Astrocyte (in vitro differentiated cells and primary cell): ENCODE measurements at regions not wholly inside any gene's neighbourhood (a gene's known extent, or its start where the extent isn't known, plus 50 kb on each side); places are given as distances from the start of the nearest gene placed in this dataset.

Experiments
- DNase-seq: peaks from one replicate; pipeline ENCODE4 v3.0.0-alpha.2; 2010; ENCODE audit warnings: low read depth
- FAIRE-seq: peaks from 2 replicates; lab custom pipeline; 2011; peaks lifted over from hg19 to GRCh38; lab: Jason Lieb, UNC
- H2AFZ ChIP-seq: 2 replicates; pipeline ENCODE4 v1.6.0; 2012; ENCODE audit warnings: low read depth, low read length, inconsistent platforms
- H3K27ac ChIP-seq: 2 replicates; pipeline ENCODE4 v1.5.1; 2011; ENCODE audit warnings: low read depth, low read length, inconsistent platforms
- H3K27me3 ChIP-seq: 2 replicates; pipeline ENCODE4 v1.6.0; 2011; ENCODE audit warnings: low read length, inconsistent platforms; ENCODE audit not compliant: insufficient read depth
- H3K36me3 ChIP-seq: 2 replicates; pipeline ENCODE4 v1.5.1; 2011; ENCODE audit warnings: low read length, inconsistent platforms; ENCODE audit not compliant: insufficient read depth
- H3K4me1 ChIP-seq: 2 replicates; pipeline ENCODE4 v1.5.1; 2011; ENCODE audit warnings: low read length, inconsistent platforms; ENCODE audit not compliant: insufficient read depth
- H3K4me2 ChIP-seq: 2 replicates; pipeline ENCODE4 v1.6.0; 2012; ENCODE audit warnings: low read length, inconsistent platforms
- H3K4me3 ChIP-seq: 2 replicates; pipeline ENCODE4 v1.5.1; 2011; ENCODE audit warnings: low read depth, mild to moderate bottlenecking, low read length, inconsistent platforms; ENCODE audit not compliant: insufficient read depth
- H3K79me2 ChIP-seq: 2 replicates; pipeline ENCODE4 v1.6.0; 2012; ENCODE audit warnings: mild to moderate bottlenecking, low read length, inconsistent platforms; ENCODE audit not compliant: insufficient read depth
- H3K9ac ChIP-seq: 2 replicates; pipeline ENCODE4 v1.6.0; 2012; ENCODE audit warnings: mild to moderate bottlenecking, low read length, inconsistent platforms
- H3K9me3 ChIP-seq: 2 replicates; pipeline ENCODE4 v1.5.1; 2012; ENCODE audit warnings: low read depth, mild to moderate bottlenecking, low read length, inconsistent platforms; ENCODE audit not compliant: insufficient read depth
- H4K20me1 ChIP-seq: 2 replicates; pipeline ENCODE4 v1.6.0; 2012; ENCODE audit warnings: low read length, inconsistent platforms; ENCODE audit not compliant: insufficient read depth
- H3K27ac Mint-ChIP-seq: one replicate; pipeline ENCODE4 v1.8.0; 2021; ENCODE audit warnings: mild to moderate bottlenecking, mixed read lengths; ENCODE audit not compliant: unreplicated experiment
- H3K27me3 Mint-ChIP-seq: one replicate; pipeline ENCODE4 v1.8.0; 2021; ENCODE audit warnings: low read depth, mixed read lengths; ENCODE audit not compliant: unreplicated experiment
- H3K36me3 Mint-ChIP-seq: one replicate; pipeline ENCODE4 v1.8.0; 2021; ENCODE audit warnings: low read depth, mixed read lengths; ENCODE audit not compliant: unreplicated experiment
- H3K4me1 Mint-ChIP-seq: one replicate; pipeline ENCODE4 v1.8.0; 2021; ENCODE audit warnings: low read depth, mixed read lengths; ENCODE audit not compliant: unreplicated experiment
- H3K4me3 Mint-ChIP-seq: one replicate; pipeline ENCODE4 v1.8.0; 2021; ENCODE audit warnings: mild to moderate bottlenecking, moderate library complexity, mixed read lengths; ENCODE audit not compliant: unreplicated experiment
- H3K9me3 Mint-ChIP-seq: one replicate; pipeline ENCODE4 v1.8.0; 2021; ENCODE audit warnings: mild to moderate bottlenecking, mixed read lengths; ENCODE audit not compliant: unreplicated experiment
- EZH2 ChIP-seq: IDR thresholded peaks from 2 replicates; pipeline ENCODE4 v1.6.1; 2012; ENCODE audit warnings: mild to moderate bottlenecking, low read length, inconsistent platforms; ENCODE audit not compliant: insufficient read depth
- TF ChIP-seq, protein P1 (sequence below): IDR thresholded peaks from 2 replicates; pipeline ENCODE4 v1.5.1; 2011; ENCODE audit warnings: low read depth, mild to moderate bottlenecking, inconsistent platforms, low read length, moderate library complexity; ENCODE audit not compliant: insufficient read depth

DNA sequence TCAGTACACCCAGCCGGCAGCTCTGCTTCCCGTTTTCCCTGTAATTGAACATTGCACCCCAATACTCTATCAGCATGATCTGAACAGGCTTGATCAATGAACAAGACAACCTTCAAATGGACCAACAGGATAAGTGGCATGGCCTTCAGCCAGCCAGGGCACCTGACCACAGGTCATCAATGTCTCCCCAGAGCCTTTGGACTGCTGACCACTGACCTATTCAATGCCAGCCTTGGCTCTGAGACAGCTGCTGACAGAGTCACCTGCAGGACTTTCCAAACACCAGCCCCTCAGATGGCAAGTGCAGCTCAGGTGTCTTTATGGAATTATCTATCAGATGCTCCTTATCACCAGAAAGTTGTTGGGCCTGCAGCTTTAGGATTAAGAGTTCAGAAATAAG is 462.9 kb upstream of the ASIC2 start:
- no peak overlapping the region for H3K4me3 ChIP-seq
- no peak overlapping the region for H3K9ac ChIP-seq
- H3K27ac ChIP-seq = no peak overlapping the region
- Mint-ChIP-seq H3K9me3 (peaks cover 9% of the 10 kb centered on the region), H3K36me3 (no peaks in the 10 kb centered on the region), H3K4me1 (peaks cover 3% of the 10 kb centered on the region), H3K27ac (no peak overlapping the region), H3K4me3 (no peak overlapping the region), H3K27me3 (peaks cover 19% of the 10 kb centered on the region)
- no peaks in the 10 kb centered on the region for H3K27me3 ChIP-seq
- H2AFZ ChIP-seq = no peak overlapping the region
- no peaks in the 10 kb centered on the region for H3K79me2 ChIP-seq
- no peak for DNase-seq
- no peaks in the 10 kb centered on the region for H3K4me1 ChIP-seq
- no peaks in the 10 kb centered on the region for H3K36me3 ChIP-seq
- H3K9me3 ChIP-seq = no peaks in the 10 kb centered on the region
- TF ChIP-seq EZH2 = no peak
- TF ChIP-seq, protein P1, sequence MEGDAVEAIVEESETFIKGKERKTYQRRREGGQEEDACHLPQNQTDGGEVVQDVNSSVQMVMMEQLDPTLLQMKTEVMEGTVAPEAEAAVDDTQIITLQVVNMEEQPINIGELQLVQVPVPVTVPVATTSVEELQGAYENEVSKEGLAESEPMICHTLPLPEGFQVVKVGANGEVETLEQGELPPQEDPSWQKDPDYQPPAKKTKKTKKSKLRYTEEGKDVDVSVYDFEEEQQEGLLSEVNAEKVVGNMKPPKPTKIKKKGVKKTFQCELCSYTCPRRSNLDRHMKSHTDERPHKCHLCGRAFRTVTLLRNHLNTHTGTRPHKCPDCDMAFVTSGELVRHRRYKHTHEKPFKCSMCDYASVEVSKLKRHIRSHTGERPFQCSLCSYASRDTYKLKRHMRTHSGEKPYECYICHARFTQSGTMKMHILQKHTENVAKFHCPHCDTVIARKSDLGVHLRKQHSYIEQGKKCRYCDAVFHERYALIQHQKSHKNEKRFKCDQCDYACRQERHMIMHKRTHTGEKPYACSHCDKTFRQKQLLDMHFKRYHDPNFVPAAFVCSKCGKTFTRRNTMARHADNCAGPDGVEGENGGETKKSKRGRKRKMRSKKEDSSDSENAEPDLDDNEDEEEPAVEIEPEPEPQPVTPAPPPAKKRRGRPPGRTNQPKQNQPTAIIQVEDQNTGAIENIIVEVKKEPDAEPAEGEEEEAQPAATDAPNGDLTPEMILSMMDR = no peak
- no peak for FAIRE-seq
- no peaks in the 10 kb centered on the region for H4K20me1 ChIP-seq
- no peak overlapping the region for H3K4me2 ChIP-seq

DNA sequence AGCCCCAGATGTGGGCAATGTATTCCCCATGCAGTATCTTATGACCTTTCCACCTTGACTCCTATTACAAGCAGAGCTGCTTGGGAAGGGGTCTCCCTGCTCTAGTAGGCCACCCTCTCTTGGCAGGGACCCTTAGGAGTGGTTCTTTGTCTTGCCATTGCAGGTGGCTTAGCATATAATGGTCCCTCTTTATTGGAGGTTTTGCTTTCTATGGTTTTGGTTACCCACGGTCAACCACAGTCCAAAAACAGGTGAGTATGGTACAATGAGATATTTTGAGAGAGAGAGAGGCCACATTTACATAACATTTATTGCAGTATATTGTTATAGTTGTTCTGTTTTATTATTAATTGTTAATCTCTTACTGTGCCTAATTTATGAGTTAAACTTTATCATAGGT is 472.8 kb upstream of the ASIC2 start:
- no peaks in the 10 kb centered on the region for H3K79me2 ChIP-seq
- H3K27ac Mint-ChIP-seq = no peak overlapping the region
- H3K27ac ChIP-seq = no peak overlapping the region
- no peaks in the 10 kb centered on the region for H4K20me1 ChIP-seq
- no peak overlapping the region for H3K4me2 ChIP-seq
- no peaks in the 10 kb centered on the region for H3K27me3 ChIP-seq
- H3K4me1 Mint-ChIP-seq = no peaks in the 10 kb centered on the region
- no peak overlapping the region for H3K9ac ChIP-seq
- H2AFZ ChIP-seq = no peak overlapping the region
- no peaks in the 10 kb centered on the region for H3K9me3 ChIP-seq
- no peaks in the 10 kb centered on the region for H3K36me3 ChIP-seq
- H3K9me3 Mint-ChIP-seq = no peaks in the 10 kb centered on the region
- H3K4me3 Mint-ChIP-seq = no peak overlapping the region
- no peaks in the 10 kb centered on the region for H3K36me3 Mint-ChIP-seq
- TF ChIP-seq EZH2 = no peak
- TF ChIP-seq, protein P1 = no peak
- H3K4me3 ChIP-seq = no peak overlapping the region
- DNase-seq (no peak), FAIRE-seq (no peak)
- no peaks in the 10 kb centered on the region for H3K4me1 ChIP-seq
- H3K27me3 Mint-ChIP-seq = no peaks in the 10 kb centered on the region

DNA sequence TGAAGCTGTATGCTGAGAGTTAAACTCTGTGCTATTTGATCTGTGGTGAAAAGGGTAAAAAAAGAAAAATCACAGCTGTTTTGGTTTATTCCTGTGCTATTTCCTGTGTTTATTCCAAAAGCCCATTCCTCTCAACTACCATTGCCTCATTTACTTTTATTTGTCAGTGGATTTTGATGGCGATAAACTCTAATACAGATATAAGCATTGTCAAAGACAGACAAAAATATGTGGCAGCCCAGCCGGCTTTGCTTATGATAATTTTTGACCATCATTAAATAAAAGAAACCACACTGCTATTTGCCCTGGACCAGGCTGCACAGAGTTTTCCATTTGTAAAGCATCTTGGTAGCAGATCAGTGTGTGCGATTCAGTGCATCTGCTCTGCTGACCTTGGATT is 473.6 kb upstream of the ASIC2 start:
- DNase-seq (no peak), FAIRE-seq (no peak)
- Mint-ChIP-seq H3K9me3 (no peaks in the 10 kb centered on the region), H3K4me3 (no peak overlapping the region), H3K27ac (no peak overlapping the region), H3K4me1 (no peaks in the 10 kb centered on the region), H3K27me3 (no peaks in the 10 kb centered on the region), H3K36me3 (no peaks in the 10 kb centered on the region)
- Histone ChIP-seq H2AFZ (no peak overlapping the region), H3K4me1 (no peaks in the 10 kb centered on the region), H3K27me3 (no peaks in the 10 kb centered on the region), H3K4me2 (no peak overlapping the region), H3K27ac (no peak overlapping the region), H3K36me3 (no peaks in the 10 kb centered on the region), H4K20me1 (no peaks in the 10 kb centered on the region), H3K9me3 (no peaks in the 10 kb centered on the region), H3K79me2 (no peaks in the 10 kb centered on the region), H3K9ac (no peak overlapping the region), H3K4me3 (no peak overlapping the region)
- no peak for TF ChIP-seq EZH2
- TF ChIP-seq, protein P1 = no peak
